Stimulated activated CD8-positive, alpha-beta memory T cell treated with anti-CD3 and anti-CD28 coated beads, Interleukin-4, amount 100 ng/mL, for 4 hours (primary cell): ENCODE measurements at regions not wholly inside any gene's neighbourhood (a gene's known extent, or its start where the extent isn't known, plus 50 kb on each side); places are given as distances from the start of the nearest gene placed in this dataset.

Experiments
- DNase-seq, 2 donors: peaks; one replicate each; pipeline ENCODE4 v3.0.0-alpha.2; 2020; ENCODE audit warnings: low read depth in 2 of 2, low spot score in 1 of 2

DNA sequence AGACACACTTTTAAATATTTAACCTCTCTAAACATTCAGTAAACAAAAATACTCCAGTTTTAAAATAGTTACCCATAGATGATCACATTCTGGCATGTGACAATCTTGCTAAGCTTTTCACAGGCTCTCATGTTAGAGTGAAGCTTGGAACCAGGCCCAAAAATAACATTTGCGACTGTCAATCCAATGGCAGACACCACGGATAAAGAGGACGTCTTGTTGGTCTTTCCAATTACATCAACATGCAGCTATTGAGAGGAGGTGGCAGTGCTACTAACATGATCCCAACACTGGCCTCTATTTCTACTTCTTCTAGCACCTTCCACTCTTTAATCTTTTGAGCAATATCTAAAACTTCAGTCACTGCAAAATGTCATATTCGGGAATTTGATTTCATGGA lies 970.8 kb upstream of the TENM3 start:
- DNase-seq: no peak

- no peak for DNase-seq
Observed at GRCh38 chr4:181278941-181279340, 964.3 kb upstream of the TENM3 start.

- DNase-seq: no peak
Observed at GRCh38 chr4:181281451-181281850, 961.8 kb upstream of the TENM3 start.

DNA sequence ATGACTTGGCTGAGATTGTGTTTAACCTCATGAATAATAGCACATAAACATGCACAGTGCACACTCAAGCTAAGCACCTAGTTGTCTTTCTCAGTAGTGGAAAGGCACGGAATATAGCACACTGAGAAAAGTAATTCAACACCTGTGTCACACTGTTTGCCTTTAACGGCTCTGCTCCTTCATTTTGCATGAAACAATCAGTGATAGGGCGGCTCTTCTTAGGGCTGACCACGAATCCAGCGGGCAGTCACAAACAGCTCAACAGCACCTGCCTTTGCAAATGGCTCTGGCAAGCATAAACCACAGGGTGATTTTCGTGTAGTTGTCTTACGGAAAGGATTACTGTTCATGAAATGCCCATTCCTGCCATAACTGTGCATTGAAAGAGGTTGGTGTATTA lies 954.0 kb upstream of the TENM3 start:
- no peak for DNase-seq

- DNase-seq: no peak
Observed at GRCh38 chr4:181291615-181292014, 951.6 kb upstream of the TENM3 start.

- no peak for DNase-seq
Observed at GRCh38 chr4:181293014-181293413, 950.2 kb upstream of the TENM3 start.

DNA sequence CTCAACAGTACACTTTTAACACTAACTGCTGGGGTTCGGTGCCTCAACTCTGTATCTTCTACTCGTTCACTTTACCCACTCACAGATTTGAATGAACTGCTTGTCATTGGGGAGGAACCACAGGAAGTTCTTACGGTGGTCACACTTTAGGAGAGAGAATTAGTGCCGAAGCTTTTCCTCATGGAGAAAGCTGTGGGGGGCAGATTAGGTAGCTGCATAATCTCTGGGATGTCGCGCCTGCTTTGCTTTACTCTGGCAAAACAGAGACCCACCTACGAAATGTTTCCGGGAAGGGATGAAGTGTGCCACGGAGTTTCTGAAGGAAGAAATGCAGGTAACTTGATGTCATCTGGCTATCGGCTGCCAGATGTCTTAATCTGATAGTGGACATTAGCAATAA lies 949.7 kb upstream of the TENM3 start:
- DNase-seq: no peak

- no peak for DNase-seq
Observed at GRCh38 chr4:181294421-181294820, 948.8 kb upstream of the TENM3 start.

DNA sequence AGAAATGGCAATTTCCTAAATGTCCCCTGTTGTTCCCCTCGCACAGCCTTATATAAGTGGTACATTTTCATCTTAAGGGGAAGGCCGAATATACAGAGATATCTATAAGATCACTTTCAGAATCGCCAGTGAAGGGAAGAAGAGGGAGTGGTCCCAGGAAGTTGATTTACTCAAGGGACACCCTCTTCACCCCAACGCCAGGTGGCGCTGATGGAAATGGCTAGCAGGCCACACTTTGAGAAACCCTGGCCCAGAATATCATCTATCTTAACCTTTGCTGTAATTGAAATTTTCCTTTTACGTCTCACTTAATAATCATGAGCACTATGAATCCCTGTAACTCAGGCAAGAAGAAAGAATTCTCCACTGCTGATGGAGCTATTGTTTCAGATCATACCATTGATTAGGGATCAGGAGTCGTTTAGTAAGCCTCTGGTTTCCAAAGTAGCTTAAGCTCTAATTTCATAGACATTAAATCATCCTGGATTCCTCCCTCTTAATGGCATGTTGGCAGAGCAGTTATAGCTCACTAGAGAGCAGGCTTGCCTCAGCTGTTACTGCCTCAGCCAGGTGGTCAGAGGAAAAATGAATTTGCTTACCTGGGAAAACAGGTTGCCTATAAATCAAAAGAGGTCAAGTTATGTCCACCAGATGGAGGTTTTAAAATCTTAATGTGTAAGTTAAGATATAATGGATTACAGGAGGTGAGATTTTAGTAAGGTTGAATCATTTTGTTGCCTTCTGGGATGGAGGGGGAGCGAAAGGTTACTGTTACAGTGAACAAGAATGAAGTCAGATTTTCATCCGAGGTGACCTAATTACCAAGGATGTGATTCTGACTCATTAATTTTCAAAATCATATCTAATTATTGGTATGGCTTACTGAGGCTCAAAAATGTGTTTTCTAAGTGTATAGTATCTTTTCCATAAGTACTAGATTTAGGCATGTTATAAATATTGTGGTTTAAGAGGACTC lies 941.2 kb upstream of the TENM3 start:
- no peak for DNase-seq

- DNase-seq: no peak
Observed at GRCh38 chr4:181307824-181308223, 935.4 kb upstream of the TENM3 start.

DNA sequence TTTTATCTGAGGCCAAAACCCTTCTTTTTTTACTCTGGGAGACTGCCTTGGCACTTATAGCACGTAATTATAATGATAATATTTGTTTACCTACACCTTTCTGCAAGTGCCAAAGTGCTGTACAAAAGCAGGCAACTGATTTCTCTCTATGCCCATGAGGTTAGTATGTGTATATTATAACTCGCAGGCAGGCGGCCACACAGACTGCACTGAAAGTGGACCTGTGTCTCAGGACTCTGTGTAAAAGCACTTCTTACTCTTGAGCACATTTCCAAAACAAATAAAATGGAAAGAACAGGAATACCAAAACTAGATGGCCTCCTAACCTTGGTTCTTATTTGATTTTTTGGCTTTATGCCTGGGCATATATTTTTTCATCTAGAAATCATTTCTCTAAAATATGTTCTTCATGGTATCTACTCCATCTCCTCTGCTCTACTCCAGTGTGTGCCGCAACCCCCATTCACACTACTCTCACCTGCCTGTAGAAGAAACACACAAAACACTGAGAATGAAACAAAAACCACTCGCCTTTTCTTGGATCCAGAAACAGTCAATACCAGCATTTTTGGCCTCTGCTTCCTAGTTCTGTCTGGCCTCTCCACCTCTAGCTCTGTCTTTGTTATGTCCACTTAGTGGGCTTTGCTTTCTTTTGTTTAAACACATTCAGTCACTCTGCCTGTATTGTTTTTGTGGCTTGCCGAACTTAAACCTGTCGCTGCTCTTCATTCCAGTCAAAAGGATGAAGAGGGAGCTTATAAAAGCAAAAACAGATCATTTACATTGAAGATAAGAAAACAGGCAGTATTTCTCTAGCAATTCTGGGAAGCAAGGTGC lies 934.5 kb upstream of the TENM3 start:
- DNase-seq: no peak

DNA sequence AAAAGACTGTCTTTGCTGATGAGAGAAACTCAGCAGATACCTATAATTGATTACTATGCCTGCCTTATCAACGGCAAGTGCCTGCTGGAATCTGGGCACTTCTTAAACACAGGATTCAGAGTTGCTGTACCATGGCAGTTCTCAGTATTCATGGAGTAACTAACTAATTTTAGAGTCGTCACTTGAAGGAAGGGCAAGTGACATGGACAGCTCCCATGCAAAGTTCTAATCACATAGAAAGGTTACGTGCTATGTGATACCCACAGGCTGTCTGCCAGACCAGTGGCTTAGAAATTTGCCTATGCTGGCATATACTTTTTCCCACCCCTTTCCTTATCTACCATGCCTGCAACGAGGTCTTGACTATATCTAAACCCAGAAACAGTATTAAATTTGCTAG lies 931.1 kb upstream of the TENM3 start:
- DNase-seq: no peak

DNA sequence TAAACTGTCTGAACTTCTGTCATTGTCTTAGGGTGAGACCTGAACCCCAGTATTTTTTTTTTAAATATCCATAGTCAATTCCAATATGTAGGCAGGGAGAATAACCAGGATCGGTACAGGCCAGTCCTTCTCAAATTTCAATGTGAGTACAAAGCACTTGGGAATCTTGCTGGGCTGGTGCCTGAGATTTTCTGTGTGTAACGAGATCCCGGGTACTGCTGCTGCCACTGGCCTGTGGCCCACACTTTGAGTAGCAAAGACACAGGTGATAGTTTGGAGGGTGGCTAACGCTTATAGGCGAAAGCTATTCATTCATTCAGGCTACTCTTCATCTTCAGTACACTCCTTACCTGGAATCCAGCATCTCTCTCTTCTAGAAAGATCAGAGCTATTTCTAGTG lies 923.6 kb upstream of the TENM3 start:
- DNase-seq: no peak

GRCh38 chr4:181323061-181323460 lies 920.1 kb upstream of the TENM3 start:
- DNase-seq: no peak

DNA sequence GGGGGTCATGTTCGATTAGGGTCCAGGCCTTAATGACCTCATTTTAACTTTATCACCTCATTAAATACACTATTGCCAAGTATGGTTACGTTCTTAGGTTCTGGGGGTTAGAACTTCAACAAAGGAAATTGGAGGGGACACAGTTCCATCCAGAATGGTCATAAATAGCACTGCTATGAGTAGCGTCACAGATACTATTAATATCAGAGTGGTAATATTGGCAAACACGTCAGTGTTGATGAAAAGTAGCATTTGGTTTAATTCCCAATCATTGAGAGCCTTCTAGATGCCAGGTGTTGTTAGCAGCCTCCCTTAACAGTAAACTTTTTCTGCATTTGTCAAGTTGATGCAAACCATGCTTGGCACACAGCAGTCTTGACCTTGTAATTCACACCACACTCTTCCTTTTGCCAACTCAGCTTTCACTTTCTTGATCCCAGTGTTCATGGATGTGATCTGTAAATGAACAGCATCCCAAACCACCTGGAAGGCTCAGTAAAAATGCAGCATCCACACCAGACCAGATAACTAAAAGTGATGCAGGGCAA lies 912.5 kb upstream of the TENM3 start:
- no peak for DNase-seq

DNA sequence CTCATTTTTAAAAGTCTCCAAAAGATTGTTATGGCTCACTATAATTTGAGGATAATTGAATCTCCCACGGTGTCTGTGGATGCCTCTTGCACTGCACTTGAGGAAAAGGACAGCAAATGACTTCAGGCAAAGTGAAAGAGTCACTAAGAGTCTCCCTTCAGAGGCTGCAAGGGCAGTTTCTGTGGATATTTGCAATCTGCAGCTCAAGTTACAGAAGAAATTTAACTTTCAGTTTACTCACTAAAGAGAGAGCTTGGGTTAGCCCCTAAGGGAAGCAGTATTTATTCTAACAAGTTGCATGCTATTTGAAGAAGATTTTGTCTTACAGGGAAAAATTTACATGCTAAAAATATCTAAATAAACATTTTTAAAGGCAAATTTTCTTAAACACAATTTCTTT lies 912.0 kb upstream of the TENM3 start:
- no peak for DNase-seq

- no peak for DNase-seq
Observed at GRCh38 chr4:181345931-181346330, 897.3 kb upstream of the TENM3 start.

- no peak for DNase-seq
Observed at GRCh38 chr4:181350615-181351415, 892.4 kb upstream of the TENM3 start.

DNA sequence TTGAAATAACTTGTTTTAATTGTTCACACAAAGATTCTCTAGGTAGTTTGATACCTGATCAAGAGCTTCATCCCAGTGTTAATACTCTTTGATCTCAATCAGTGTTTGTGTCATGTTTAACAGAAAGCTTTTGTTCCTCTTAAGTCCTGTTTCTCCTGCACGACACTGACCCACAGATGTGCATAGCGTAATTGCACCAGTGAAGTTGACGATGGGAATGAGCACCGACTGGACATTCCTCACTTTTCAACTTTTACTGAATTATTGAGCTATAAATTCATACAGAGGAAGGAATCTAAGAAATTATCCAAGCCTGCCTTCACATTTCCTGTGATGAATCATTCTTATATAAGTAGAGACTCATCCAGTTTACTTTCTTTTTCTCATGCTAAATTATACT lies 878.7 kb upstream of the TENM3 start:
- no peak for DNase-seq

GRCh38 chr4:181365671-181366070 lies 877.5 kb upstream of the TENM3 start:
- no peak for DNase-seq

GRCh38 chr4:181372014-181372413 lies 871.2 kb upstream of the TENM3 start:
- no peak for DNase-seq
